H9 (cell line): ENCODE measurements at regions not wholly inside any gene's neighbourhood (a gene's known extent, or its start where the extent isn't known, plus 50 kb on each side); places are given as distances from the start of the nearest gene placed in this dataset.

ENCODE experiments used
- DNase-seq: peaks from one replicate; pipeline ENCODE4 v3.0.0-alpha.2; 2017
- H2AFZ ChIP-seq: one replicate; pipeline ENCODE4 v1.6.1; 2013; ENCODE audit warnings: mild to moderate bottlenecking, low read length, control low read depth, moderate library complexity
- H2AK5ac ChIP-seq: 2 replicates; pipeline ENCODE4 v1.6.1; 2013; ENCODE audit warnings: low read length, control low read depth, mixed read lengths; ENCODE audit not compliant: insufficient read length
- H2BK120ac ChIP-seq: one replicate; pipeline ENCODE4 v1.6.1; 2013; ENCODE audit warnings: low read depth, mild to moderate bottlenecking, low read length, control low read depth, inconsistent platforms; ENCODE audit not compliant: poor library complexity, severe bottlenecking
- H2BK12ac ChIP-seq: 2 replicates; pipeline ENCODE4 v1.6.1; 2013; ENCODE audit warnings: low read length, control low read depth, mixed read lengths, low read depth; ENCODE audit not compliant: insufficient read length
- H2BK15ac ChIP-seq: 2 replicates; pipeline ENCODE4 v1.6.1; 2013; ENCODE audit warnings: low read depth, low read length, control low read depth
- H2BK20ac ChIP-seq: one replicate; pipeline ENCODE4 v1.6.1; 2013; ENCODE audit warnings: low read depth, mild to moderate bottlenecking, low read length, control low read depth, inconsistent platforms; ENCODE audit not compliant: poor library complexity, severe bottlenecking
- H2BK5ac ChIP-seq: 2 replicates; pipeline ENCODE4 v1.6.1; 2013; ENCODE audit warnings: low read length, control low read depth, mixed read lengths; ENCODE audit not compliant: insufficient read length
- H3K14ac ChIP-seq: 2 replicates; pipeline ENCODE4 v1.6.1; 2013; ENCODE audit warnings: low read length, control low read depth; ENCODE audit not compliant: insufficient read depth
- H3K18ac ChIP-seq: 2 replicates; pipeline ENCODE4 v1.6.1; 2013; ENCODE audit warnings: low read depth, mild to moderate bottlenecking, mixed read lengths, low read length, control low read depth; ENCODE audit not compliant: insufficient read length
- H3K23ac ChIP-seq: 2 replicates; pipeline ENCODE4 v1.6.1; 2013; ENCODE audit warnings: low read length, control low read depth, mixed read lengths, low read depth; ENCODE audit not compliant: insufficient read length
- H3K23me2 ChIP-seq: 2 replicates; pipeline ENCODE4 v1.6.1; 2013; ENCODE audit warnings: low read depth, mild to moderate bottlenecking, mixed read lengths, low read length, control low read depth; ENCODE audit not compliant: insufficient read length, poor library complexity, severe bottlenecking
- H3K27ac ChIP-seq: 2 replicates; pipeline ENCODE4 v1.5.1; 2013; ENCODE audit warnings: low read length, control low read depth, mixed read lengths, low read depth; ENCODE audit not compliant: insufficient read length
- H3K27me3 ChIP-seq: 2 replicates; pipeline ENCODE4 v1.6.1; 2013; ENCODE audit warnings: low read length, control low read depth, inconsistent platforms; ENCODE audit not compliant: insufficient read depth
- H3K4ac ChIP-seq: 2 replicates; pipeline ENCODE4 v1.6.1; 2013; ENCODE audit warnings: low read depth, mild to moderate bottlenecking, control low read depth, inconsistent platforms, low read length, moderate library complexity
- H3K4me1 ChIP-seq: 2 replicates; pipeline ENCODE4 v1.6.1; 2013; ENCODE audit warnings: low read length, control low read depth, inconsistent platforms; ENCODE audit not compliant: insufficient read depth
- H3K4me2 ChIP-seq: 2 replicates; pipeline ENCODE4 v1.6.1; 2013; ENCODE audit warnings: low read length, control low read depth, mixed read lengths; ENCODE audit not compliant: insufficient read length, insufficient read depth
- H3K56ac ChIP-seq: 2 replicates; pipeline ENCODE4 v1.6.1; 2013; ENCODE audit warnings: low read depth, mild to moderate bottlenecking, mixed read lengths, low read length, control low read depth; ENCODE audit not compliant: insufficient read length
- H3K79me1 ChIP-seq: 2 replicates; pipeline ENCODE4 v1.6.1; 2013; ENCODE audit warnings: low read depth, mild to moderate bottlenecking, moderate library complexity, low read length, control low read depth, inconsistent platforms; ENCODE audit not compliant: insufficient read depth, poor library complexity, severe bottlenecking
- H3K79me2 ChIP-seq: 2 replicates; pipeline ENCODE4 v1.6.1; 2013; ENCODE audit warnings: low read length, control low read depth, inconsistent platforms; ENCODE audit not compliant: insufficient read depth
- H3K9ac ChIP-seq: 2 replicates; pipeline ENCODE4 v1.6.1; 2013; ENCODE audit warnings: low read length, control low read depth, mixed read lengths; ENCODE audit not compliant: insufficient read length; ENCODE audit errors: extremely low read depth
- H3K9me3 ChIP-seq: one replicate; pipeline ENCODE4 v1.6.1; 2013; ENCODE audit warnings: low read depth, low read length, inconsistent platforms; ENCODE audit not compliant: control insufficient read depth
- H3T11ph ChIP-seq: one replicate; pipeline ENCODE4 v1.6.1; 2013; ENCODE audit warnings: mild to moderate bottlenecking, low read length, control low read depth, inconsistent platforms
- H4K20me1 ChIP-seq: one replicate; pipeline ENCODE4 v1.6.1; 2013; ENCODE audit not compliant: control insufficient read depth, insufficient read length, insufficient read depth
- H4K5ac ChIP-seq: 2 replicates; pipeline ENCODE4 v1.6.1; 2013; ENCODE audit warnings: low read depth, mild to moderate bottlenecking, mixed read lengths, low read length, control low read depth; ENCODE audit not compliant: insufficient read length
- H4K8ac ChIP-seq: replicated peaks from 2 replicates; pipeline ENCODE4 v1.6.1; 2013; ENCODE audit warnings: low read length, control low read depth, mixed read lengths, low read depth; ENCODE audit not compliant: insufficient read length
- H4K91ac ChIP-seq: 2 replicates; pipeline ENCODE4 v1.6.1; 2013; ENCODE audit warnings: low read depth, mild to moderate bottlenecking, moderate library complexity, mixed read lengths, low read length, control low read depth; ENCODE audit not compliant: insufficient read length
- H3K27ac Mint-ChIP-seq, 3 experiments: 2 replicates in 2 of 3; 3 replicates in 1 of 3; pipeline ENCODE4 v1.8.0; 2020 to 2021; ENCODE audit warnings: mixed read lengths in 3 of 3, mild to moderate bottlenecking in 1 of 3, moderate library complexity in 1 of 3
- H3K27me3 Mint-ChIP-seq: 2 replicates; pipeline ENCODE4 v1.8.0; 2021; ENCODE audit warnings: low read depth, mild to moderate bottlenecking, moderate library complexity, mixed read lengths
- H3K36me3 Mint-ChIP-seq, 3 experiments: 2 replicates in 2 of 3; 3 replicates in 1 of 3; pipeline ENCODE4 v1.8.0; 2020 to 2021; ENCODE audit warnings: low read depth in 3 of 3, mixed read lengths in 3 of 3; ENCODE audit not compliant: insufficient read depth in 1 of 3
- H3K4me1 Mint-ChIP-seq, 2 experiments: 2 replicates each; pipeline ENCODE4 v1.8.0; 2020; ENCODE audit warnings: mixed read lengths in 2 of 2
- H3K4me3 Mint-ChIP-seq, 2 experiments: 2 replicates in 1 of 2; 3 replicates in 1 of 2; pipeline ENCODE4 v1.8.0; 2020 to 2021; ENCODE audit warnings: mild to moderate bottlenecking in 2 of 2, mixed read lengths in 2 of 2, moderate library complexity in 1 of 2
- H3K9me3 Mint-ChIP-seq, 2 experiments: 2 replicates in 1 of 2; 3 replicates in 1 of 2; pipeline ENCODE4 v1.8.0; 2020; ENCODE audit warnings: mild to moderate bottlenecking in 2 of 2, mixed read lengths in 2 of 2, moderate library complexity in 1 of 2
- WGBS: extraction: QIAGEN DNeasy Blood & Tissue Kit; methylation state at CpG from one replicate; pipeline ENCODE4 v1.1.7; 2013; ENCODE audit warnings: missing lambda C conversion rate, low lambda C conversion rate, mixed read lengths; ENCODE audit not compliant: insufficient read length; ENCODE audit errors: extremely low coverage; 5-methylcytosine and 5-hydroxymethylcytosine counted together
- TF ChIP-seq, protein P1 (sequence below): fragments of 200-600 bp; sonication (generic); conservative IDR thresholded peaks from 3 replicates; pipeline ENCODE4 v1.8.0; 2021; ENCODE audit warnings: antibody characterized with exemption, mild to moderate bottlenecking

- no peaks in the 10 kb centered on the region for H3K9me3 Mint-ChIP-seq
- H3K36me3 Mint-ChIP-seq, result no peaks in the 10 kb centered on the region
- Histone ChIP-seq H2BK5ac (no peak overlapping the region), H3K23ac (no peak overlapping the region), H3K9ac (no peak overlapping the region), H2BK15ac (no peak overlapping the region), H3K27me3 (no peaks in the 10 kb centered on the region), H2BK12ac (no peak overlapping the region), H2AFZ (no peak overlapping the region), H3T11ph (no peak overlapping the region), H4K8ac (no peak overlapping the region), H4K20me1 (no peaks in the 10 kb centered on the region), H2BK120ac (no peak overlapping the region), H3K4me1 (peaks cover 3% of the 10 kb centered on the region; the same call in 1 of the 2 replicates), H3K27ac (no peak overlapping the region), H3K56ac (no peak overlapping the region), H3K14ac (no peak overlapping the region), H4K5ac (no peak overlapping the region), H4K91ac (no peak overlapping the region), H2BK20ac (no peak overlapping the region), H3K23me2 (no peaks in the 10 kb centered on the region), H3K79me2 (no peaks in the 10 kb centered on the region), H3K4me2 (no peak overlapping the region), H2AK5ac (no peak overlapping the region), H3K9me3 (no peaks in the 10 kb centered on the region), H3K4ac (no peak overlapping the region), H3K79me1 (no peaks in the 10 kb centered on the region), H3K18ac (no peak overlapping the region)
- H3K27ac Mint-ChIP-seq, result no peak overlapping the region; a peak in 1 of 7 replicates
- DNase-seq, result no peak
- peaks cover 2% of the 10 kb centered on the region; the same call in 1 of the 2 replicates for H3K27me3 Mint-ChIP-seq
- TF ChIP-seq, protein P1, sequence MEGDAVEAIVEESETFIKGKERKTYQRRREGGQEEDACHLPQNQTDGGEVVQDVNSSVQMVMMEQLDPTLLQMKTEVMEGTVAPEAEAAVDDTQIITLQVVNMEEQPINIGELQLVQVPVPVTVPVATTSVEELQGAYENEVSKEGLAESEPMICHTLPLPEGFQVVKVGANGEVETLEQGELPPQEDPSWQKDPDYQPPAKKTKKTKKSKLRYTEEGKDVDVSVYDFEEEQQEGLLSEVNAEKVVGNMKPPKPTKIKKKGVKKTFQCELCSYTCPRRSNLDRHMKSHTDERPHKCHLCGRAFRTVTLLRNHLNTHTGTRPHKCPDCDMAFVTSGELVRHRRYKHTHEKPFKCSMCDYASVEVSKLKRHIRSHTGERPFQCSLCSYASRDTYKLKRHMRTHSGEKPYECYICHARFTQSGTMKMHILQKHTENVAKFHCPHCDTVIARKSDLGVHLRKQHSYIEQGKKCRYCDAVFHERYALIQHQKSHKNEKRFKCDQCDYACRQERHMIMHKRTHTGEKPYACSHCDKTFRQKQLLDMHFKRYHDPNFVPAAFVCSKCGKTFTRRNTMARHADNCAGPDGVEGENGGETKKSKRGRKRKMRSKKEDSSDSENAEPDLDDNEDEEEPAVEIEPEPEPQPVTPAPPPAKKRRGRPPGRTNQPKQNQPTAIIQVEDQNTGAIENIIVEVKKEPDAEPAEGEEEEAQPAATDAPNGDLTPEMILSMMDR, result no peak
- peaks cover 6 to 11% of the 10 kb centered on the region in 2 experiments for H3K4me1 Mint-ChIP-seq
- WGBS, result no CpG with 5 or more reads among the region's 2 CpGs
- no peak overlapping the region for H3K4me3 Mint-ChIP-seq
Observed at GRCh38 chr3:24646790-24647189, 152.1 kb upstream of the THRB start.
